ENCODE measurements at regions not wholly inside any gene's neighbourhood (a gene's known extent, or its start where the extent isn't known, plus 50 kb on each side); places are given as distances from the start of the nearest gene placed in this dataset.

DNA sequence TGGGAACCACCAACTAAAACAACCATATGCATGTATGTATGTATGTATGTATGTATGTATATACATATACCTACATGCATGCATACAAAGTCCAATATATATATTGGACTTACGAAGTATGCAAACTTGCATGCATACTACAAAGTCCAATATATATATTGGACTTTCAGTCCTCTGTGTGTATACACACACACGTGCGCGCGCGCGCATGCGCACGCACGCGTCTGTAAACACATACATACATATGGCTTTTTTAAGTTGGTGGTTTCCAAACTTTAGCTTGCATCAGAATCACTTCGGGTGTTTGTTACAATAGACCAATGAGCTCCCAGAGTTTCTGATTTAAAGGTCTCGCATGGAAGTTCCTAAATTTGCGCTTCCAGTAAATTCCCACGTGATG is 197.5 kb upstream of the C1orf87 start:
- TF ChIP-seq, protein P1, sequence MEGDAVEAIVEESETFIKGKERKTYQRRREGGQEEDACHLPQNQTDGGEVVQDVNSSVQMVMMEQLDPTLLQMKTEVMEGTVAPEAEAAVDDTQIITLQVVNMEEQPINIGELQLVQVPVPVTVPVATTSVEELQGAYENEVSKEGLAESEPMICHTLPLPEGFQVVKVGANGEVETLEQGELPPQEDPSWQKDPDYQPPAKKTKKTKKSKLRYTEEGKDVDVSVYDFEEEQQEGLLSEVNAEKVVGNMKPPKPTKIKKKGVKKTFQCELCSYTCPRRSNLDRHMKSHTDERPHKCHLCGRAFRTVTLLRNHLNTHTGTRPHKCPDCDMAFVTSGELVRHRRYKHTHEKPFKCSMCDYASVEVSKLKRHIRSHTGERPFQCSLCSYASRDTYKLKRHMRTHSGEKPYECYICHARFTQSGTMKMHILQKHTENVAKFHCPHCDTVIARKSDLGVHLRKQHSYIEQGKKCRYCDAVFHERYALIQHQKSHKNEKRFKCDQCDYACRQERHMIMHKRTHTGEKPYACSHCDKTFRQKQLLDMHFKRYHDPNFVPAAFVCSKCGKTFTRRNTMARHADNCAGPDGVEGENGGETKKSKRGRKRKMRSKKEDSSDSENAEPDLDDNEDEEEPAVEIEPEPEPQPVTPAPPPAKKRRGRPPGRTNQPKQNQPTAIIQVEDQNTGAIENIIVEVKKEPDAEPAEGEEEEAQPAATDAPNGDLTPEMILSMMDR (conservative IDR thresholded peaks at IDR 0.05; ENCODE audit: low read length), result no peak
- no peak for TF ChIP-seq EZH2phosphoT487 (IDR thresholded peaks at IDR 0.05; ENCODE audit: borderline replicate concordance, low read depth, low read length)

Data from OCI-LY7 (cell line).